ENCODE measurements at regions not wholly inside any gene's neighbourhood (a gene's known extent, or its start where the extent isn't known, plus 50 kb on each side); places are given as distances from the start of the nearest gene placed in this dataset.

DNA sequence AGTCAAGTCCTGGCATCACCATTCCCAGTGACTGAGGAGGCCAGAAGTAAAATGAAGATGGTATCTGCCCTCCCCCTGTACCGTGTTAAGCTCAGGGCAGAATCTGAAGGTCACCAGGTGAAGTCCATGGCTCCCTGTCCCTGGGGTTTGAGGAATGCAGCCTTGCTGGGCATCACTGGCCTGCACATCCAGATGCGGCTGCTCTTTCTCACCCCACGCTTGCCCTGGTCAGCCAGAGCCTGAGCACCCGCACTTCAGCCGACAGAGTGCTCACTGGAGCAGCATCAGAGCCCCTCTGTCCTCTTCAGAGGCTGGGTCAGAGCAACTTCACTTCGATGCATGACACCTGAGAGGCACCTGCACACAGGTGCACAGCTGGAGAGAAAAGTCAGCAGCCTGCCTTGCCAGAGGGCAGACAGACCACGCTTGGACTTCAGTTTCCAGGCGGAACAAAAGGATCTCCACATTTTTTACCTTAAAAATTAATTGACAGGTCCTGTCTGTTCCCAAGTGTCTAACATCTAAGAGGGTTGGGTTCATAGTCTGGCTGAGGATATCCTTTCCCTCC is 267.3 kb downstream of the ANAPC1 start:
- no peak overlapping the region for H2BK5ac ChIP-seq (ENCODE audit: low read depth, low read length)
- CTCF ChIA-PET (ENCODE audit: partially characterized antibody) = no interaction called here
- H3K4ac ChIP-seq (replicated peaks; ENCODE audit: insufficient read length, low read depth, low read length) = no peak overlapping the region
- FAIRE-seq (no peak), DNase-seq (ENCODE audit: low read depth in 1 of 2, low spot score in 2 of 2) (no peak)
- H3K9ac ChIP-seq (replicated peaks in 1 of 4; ENCODE audit: extremely low read depth in 1 of 4, low read depth in 3 of 4, low read length in 3 of 4) = no peak overlapping the region
- H2AK5ac ChIP-seq (ENCODE audit: low read depth, low read length) = no peak overlapping the region
- no peaks in the 10 kb centered on the region for H3K79me2 ChIP-seq (ENCODE audit: control insufficient read depth in 1 of 2, insufficient read depth in 2 of 2, low read length in 2 of 2)
- H4K5ac ChIP-seq (ENCODE audit: insufficient read length, low read depth, low read length) = no peak overlapping the region
- no peaks in the 10 kb centered on the region for H3K9me3 ChIP-seq (ENCODE audit: insufficient read depth in 2 of 2, low read depth in 1 of 2, low read length in 1 of 2)
- H3K4me3 ChIP-seq (ENCODE audit: extremely low read depth in 1 of 4, insufficient read depth in 2 of 4, low read depth in 3 of 4, low read length in 4 of 4) = no peak overlapping the region
- H2BK120ac ChIP-seq (replicated peaks; ENCODE audit: low read depth, low read length) = no peak overlapping the region
- no peaks in the 10 kb centered on the region for H3K23me2 ChIP-seq (ENCODE audit: low read depth, low read length)
- H3K4me2 ChIP-seq (ENCODE audit: insufficient read depth in 1 of 2, low read depth in 2 of 2, low read length in 2 of 2) = no peak overlapping the region
- H4K20me1 ChIP-seq (replicated peaks in 1 of 2; ENCODE audit: control insufficient read depth in 1 of 2, insufficient read depth in 2 of 2, low read length in 2 of 2) = no peaks in the 10 kb centered on the region
- H3K14ac ChIP-seq (ENCODE audit: insufficient read length) = no peak overlapping the region
- no peak overlapping the region for H2AFZ ChIP-seq (ENCODE audit: low read length)
- H3K18ac ChIP-seq (ENCODE audit: extremely low read depth, low read length) = no peak overlapping the region
- H3K79me1 ChIP-seq (ENCODE audit: low read depth, low read length) = no peaks in the 10 kb centered on the region
- H3K4me1 ChIP-seq (replicated peaks in 1 of 4; ENCODE audit: control insufficient read depth in 3 of 4, insufficient read depth in 4 of 4, low read length in 3 of 4) = peaks cover 0 to 2% (median under 1%) of the 10 kb centered on the region in 4 experiments; a peak in 1 of 7 replicates
- TF ChIP-seq MAFK (IDR thresholded peaks at IDR 0.05; ENCODE audit: low read depth, low read length) (no peak), SRF (IDR thresholded peaks at IDR 0.05; ENCODE audit: low read depth, low read length) (no peak), CTBP2 (IDR thresholded peaks at IDR 0.05; ENCODE audit: borderline replicate concordance, insufficient read depth, insufficient read length, low read length) (no peak)
- H4K8ac ChIP-seq (ENCODE audit: extremely low read depth, insufficient read depth, low read length) = no peak overlapping the region; the same call in 1 of the 2 replicates
- 89% methylated on average over 8 of the region's 8 CpGs; no CpG with 5 or more reads in 1 of the 2 experiments for WGBS, 2 experiments (ENCODE audit: extremely low coverage in 1 of 2, insufficient coverage in 1 of 2, insufficient read length in 1 of 2, insufficient replicate concordance in 2 of 2, low coverage in 1 of 2, low lambda C conversion rate in 2 of 2, missing lambda C conversion rate in 1 of 2)
- peak overlapping the region; percentile 22; the same call in 1 of the 2 replicates for H2BK12ac ChIP-seq (ENCODE audit: low read depth, low read length)
- H3K56ac ChIP-seq (replicated peaks; ENCODE audit: insufficient read length, low read depth, low read length) = no peak overlapping the region
- H2BK15ac ChIP-seq (ENCODE audit: low read length) = no peak overlapping the region
- no peak overlapping the region for H3K27ac ChIP-seq (ENCODE audit: low read depth, low read length)
- no peaks in the 10 kb centered on the region for H3K36me3 ChIP-seq (ENCODE audit: control insufficient read depth in 2 of 4, insufficient read depth in 4 of 4, low read length in 3 of 4)
- no peak overlapping the region for H2BK20ac ChIP-seq (ENCODE audit: low read length)
- no peaks in the 10 kb centered on the region for H3K27me3 ChIP-seq (replicated peaks in 1 of 4; ENCODE audit: control insufficient read depth in 3 of 4, extremely low read depth in 1 of 4, insufficient read depth in 3 of 4, low read length in 3 of 4)
- POLR2A ChIA-PET (ENCODE audit: partially characterized antibody) = no interaction called here
- H4K91ac ChIP-seq (replicated peaks; ENCODE audit: insufficient read length, low read length) = no peak overlapping the region
- no peak overlapping the region for H3K23ac ChIP-seq (ENCODE audit: insufficient read length)

All from H1 (cell line).